H1 (cell line): ENCODE measurements at regions not wholly inside any gene's neighbourhood (a gene's known extent, or its start where the extent isn't known, plus 50 kb on each side); places are given as distances from the start of the nearest gene placed in this dataset.

Experiments
- BACH1 ChIP-seq: IDR thresholded peaks from 2 replicates; pipeline ENCODE4 v1.6.1; 2012; ENCODE audit warnings: low read length, improper control_type of control experiment
- GABPA ChIP-seq: IDR thresholded peaks from 2 replicates; pipeline ENCODE4 v1.6.1; 2011; ENCODE audit warnings: mild to moderate bottlenecking, low read length, moderate library complexity, borderline replicate concordance; ENCODE audit not compliant: insufficient read depth
- HDAC2 ChIP-seq, 2 experiments: fragments of 300-600 bp in 1 of 2; sonication (generic) in 1 of 2; IDR thresholded peaks; 2 replicates each; pipeline ENCODE4 v1.6.1; 2011 to 2012; ENCODE audit warnings: low read depth in 2 of 2, low read length in 2 of 2, mild to moderate bottlenecking in 2 of 2, moderate library complexity in 2 of 2, borderline replicate concordance in 1 of 2, inconsistent platforms in 1 of 2
- MAFK ChIP-seq: IDR thresholded peaks from 2 replicates; pipeline ENCODE4 v1.6.1; 2012; ENCODE audit warnings: low read depth, mild to moderate bottlenecking, improper control_type of control experiment, low read length
- RXRA ChIP-seq: IDR thresholded peaks from 2 replicates; pipeline ENCODE4 v1.6.1; 2011; ENCODE audit warnings: low read depth, mild to moderate bottlenecking, low read length, moderate library complexity; ENCODE audit not compliant: insufficient read depth

GRCh38 chr1:101109791-101110190 lies 84.2 kb upstream of the DPH5 start (continued):
- TF ChIP-seq HDAC2 (IDR thresholded peaks at IDR 0.05; ENCODE audit: borderline replicate concordance in 1 of 2, low read depth in 2 of 2, low read length in 2 of 2) (no peak), RXRA (no peak), GABPA (no peak), MAFK (no peak), BACH1 (no peak)
